ENCODE measurements at regions not wholly inside any gene's neighbourhood (a gene's known extent, or its start where the extent isn't known, plus 50 kb on each side); places are given as distances from the start of the nearest gene placed in this dataset.

- H3K4me3 ChIP-seq (ENCODE audit: low read depth, low read length): no peak overlapping the region
- TF ChIP-seq CTCF (IDR thresholded peaks at IDR 0.05; ENCODE audit: low read depth, low read length): no peak
- in situ Hi-C loops (cut with HindIII; ENCODE audit: low sequenced_read_pairs): no loop called here
- no peak for DNase-seq (ENCODE audit: low read depth, low spot score)
These were observed 255.6 kb downstream of the PREX1 start for GRCh38 chr20:48571949-48572847.

DNA sequence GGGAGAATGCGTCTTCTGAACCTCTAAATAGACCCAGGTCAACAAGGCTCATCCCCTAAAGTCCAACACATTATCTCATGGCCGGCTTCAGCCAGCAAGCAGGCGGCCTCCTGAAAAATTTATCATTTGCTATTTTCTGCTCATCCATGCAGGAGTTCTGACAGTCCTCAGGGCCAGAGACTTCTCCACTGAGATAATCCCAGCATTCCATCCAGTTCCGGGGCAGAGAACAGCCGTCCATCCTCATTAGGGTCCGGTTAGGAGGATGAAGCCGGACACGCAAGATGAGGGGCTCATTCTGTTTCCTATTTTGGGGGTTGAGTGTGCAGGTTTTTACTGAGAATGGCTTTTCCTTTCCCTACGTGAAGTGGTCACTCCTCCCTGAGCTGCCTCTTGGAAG is 258.1 kb downstream of the PREX1 start:
- no peak overlapping the region for H3K4me3 ChIP-seq (ENCODE audit: low read depth, low read length)
- DNase-seq (ENCODE audit: low read depth, low spot score): no peak
- in situ Hi-C loops (cut with HindIII; ENCODE audit: low sequenced_read_pairs): no loop called here
- no peak for TF ChIP-seq CTCF (IDR thresholded peaks at IDR 0.05; ENCODE audit: low read depth, low read length)

GRCh38 chr20:48568520-48568919 is 259.3 kb downstream of the PREX1 start:
- in situ Hi-C loops (cut with HindIII; ENCODE audit: low sequenced_read_pairs): no loop called here
- no peak overlapping the region for H3K4me3 ChIP-seq (ENCODE audit: low read depth, low read length)

GRCh38 chr20:48567145-48567544 is 260.7 kb downstream of the PREX1 start:
- H3K4me3 ChIP-seq (ENCODE audit: low read depth, low read length): no peak overlapping the region
- DNase-seq (ENCODE audit: low read depth, low spot score): no peak
- TF ChIP-seq CTCF (IDR thresholded peaks at IDR 0.05; ENCODE audit: low read depth, low read length): no peak
- in situ Hi-C loops (cut with HindIII; ENCODE audit: low sequenced_read_pairs): no loop called here

More at GRCh38 chr20:48568520-48568919, 259.3 kb downstream of the PREX1 start:
- no peak for DNase-seq (ENCODE audit: low read depth, low spot score)
- no peak for TF ChIP-seq CTCF (IDR thresholded peaks at IDR 0.05; ENCODE audit: low read depth, low read length)

DNA sequence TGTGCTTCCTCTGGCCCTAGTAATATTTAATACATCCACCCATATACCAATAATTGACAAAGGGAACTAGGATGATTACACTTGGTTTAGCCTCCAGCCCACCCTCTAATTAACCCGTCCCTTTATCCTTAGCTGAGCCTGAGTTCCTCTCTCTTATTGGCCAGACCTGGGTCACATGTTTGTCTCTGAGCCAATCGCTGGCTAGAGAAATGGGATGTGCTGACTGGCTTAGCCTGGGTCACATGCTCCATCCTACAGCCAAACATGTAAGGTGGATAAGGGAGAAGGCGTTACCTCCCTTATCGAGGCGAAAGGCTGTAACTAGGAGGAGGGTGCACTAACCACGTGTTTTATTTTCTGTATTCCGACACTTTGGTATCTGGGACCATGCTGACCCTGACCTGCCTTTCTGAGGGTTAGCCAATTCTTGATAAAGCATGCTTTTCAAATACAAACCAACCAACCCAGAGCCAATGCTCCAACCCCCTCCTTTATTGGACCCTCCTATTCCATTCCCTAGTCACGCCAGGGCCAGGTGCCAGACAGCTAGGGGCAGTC is 262.7 kb downstream of the PREX1 start:
- no peak for DNase-seq (ENCODE audit: low read depth, low spot score)
- no peak overlapping the region for H3K4me3 ChIP-seq (ENCODE audit: low read depth, low read length)
- in situ Hi-C loops (cut with HindIII; ENCODE audit: low sequenced_read_pairs): no loop called here
- TF ChIP-seq CTCF (IDR thresholded peaks at IDR 0.05; ENCODE audit: low read depth, low read length): no peak

GRCh38 chr20:48563191-48563870 is 264.5 kb downstream of the PREX1 start:
- H3K4me3 ChIP-seq (ENCODE audit: low read depth, low read length): no peak overlapping the region
- TF ChIP-seq CTCF (IDR thresholded peaks at IDR 0.05; ENCODE audit: low read depth, low read length): no peak
- in situ Hi-C loops (cut with HindIII; ENCODE audit: low sequenced_read_pairs): no loop called here
- no peak for DNase-seq (ENCODE audit: low read depth, low spot score)
